ENCODE measurements at regions not wholly inside any gene's neighbourhood (a gene's known extent, or its start where the extent isn't known, plus 50 kb on each side); places are given as distances from the start of the nearest gene placed in this dataset.

DNA sequence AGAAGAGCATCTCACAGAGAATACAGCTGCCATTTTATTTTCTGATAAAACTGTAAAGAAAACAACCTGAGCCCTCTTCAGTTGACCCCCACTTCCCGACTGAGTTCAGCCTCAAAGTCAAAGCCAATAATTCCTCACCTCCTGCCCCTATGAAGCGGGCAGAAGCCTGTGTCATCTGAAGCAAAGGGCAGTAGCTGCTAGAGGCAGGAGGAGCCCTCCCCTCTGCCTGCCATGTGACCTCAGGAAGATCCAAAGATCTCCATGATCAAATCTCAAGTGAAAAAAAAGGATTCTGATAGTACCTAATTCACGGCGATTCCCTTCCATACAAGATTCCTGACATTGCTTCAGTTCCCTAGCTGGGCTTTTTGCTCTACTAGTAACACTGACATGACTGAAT, 223.1 kb upstream of the CAND1 start:
- TF ChIP-seq POLR2A (IDR thresholded peaks at IDR 0.05; ENCODE audit: low read depth, low read length), result no peak
- no peak for TF ChIP-seq SPI1 (IDR thresholded peaks at IDR 0.05; ENCODE audit: low read depth, low read length)
- TF ChIP-seq TAF1 (IDR thresholded peaks at IDR 0.05; ENCODE audit: low read depth, low read length), result no peak
- no peak for TF ChIP-seq POLR2AphosphoS5 (IDR thresholded peaks at IDR 0.05; ENCODE audit: low read depth, low read length)
- TF ChIP-seq PAX5 (IDR thresholded peaks at IDR 0.05; ENCODE audit: insufficient read depth, low read length, severe bottlenecking), result no peak

Measured in GM12891 (cell line).